ENCODE measurements at regions not wholly inside any gene's neighbourhood (a gene's known extent, or its start where the extent isn't known, plus 50 kb on each side); places are given as distances from the start of the nearest gene placed in this dataset.

DNA sequence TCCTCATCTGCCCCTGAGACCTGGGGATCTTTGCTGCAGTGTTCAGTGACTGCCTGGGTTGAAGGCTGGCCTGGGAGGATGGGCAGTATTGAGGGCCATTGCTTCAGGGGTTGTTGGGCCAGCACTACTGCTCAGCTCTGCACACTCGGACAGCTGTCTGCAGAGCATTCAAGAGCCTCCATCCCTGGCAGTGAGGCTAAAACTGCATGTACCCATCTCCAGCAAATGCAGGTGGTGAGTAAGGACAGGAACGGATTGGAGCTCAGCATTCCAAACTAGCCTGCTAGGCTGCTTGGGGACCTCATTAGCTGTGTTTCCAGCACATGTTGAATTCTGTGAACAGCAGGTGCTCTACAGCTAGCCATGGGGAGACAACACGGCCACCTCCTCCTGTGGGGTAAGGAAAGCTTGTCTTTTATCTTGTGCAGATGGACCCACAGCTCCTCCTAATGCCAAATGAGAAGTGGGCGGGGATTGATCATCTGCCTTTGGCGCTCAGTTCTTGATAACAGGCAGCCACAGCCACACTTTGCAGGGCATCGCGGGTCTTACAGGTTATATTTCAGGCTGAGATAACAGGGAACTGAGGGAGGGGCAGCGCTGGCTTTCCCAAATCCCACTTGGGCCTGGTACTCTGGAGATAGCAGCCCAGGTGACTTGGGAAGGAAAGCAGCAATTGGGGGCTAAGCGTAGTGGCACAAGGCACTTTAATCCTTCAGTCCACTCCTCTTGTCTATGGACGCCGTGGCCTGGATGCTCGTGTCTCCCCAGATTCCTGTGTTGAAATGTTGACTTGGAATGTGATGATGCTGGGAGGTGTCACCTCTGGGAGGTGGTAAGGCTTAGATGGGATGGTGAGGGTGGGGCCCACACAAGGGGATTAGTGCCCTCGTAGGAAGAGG, 254.5 kb upstream of the B3GAT1 start:
- intact Hi-C loops (cut with DNase I; ENCODE audit: low total_unique reads) = no loop called here
- DNase-seq (ENCODE audit: low spot score in 2 of 2) = peak; percentile 3 to 72
- TF ChIP-seq, protein P1, sequence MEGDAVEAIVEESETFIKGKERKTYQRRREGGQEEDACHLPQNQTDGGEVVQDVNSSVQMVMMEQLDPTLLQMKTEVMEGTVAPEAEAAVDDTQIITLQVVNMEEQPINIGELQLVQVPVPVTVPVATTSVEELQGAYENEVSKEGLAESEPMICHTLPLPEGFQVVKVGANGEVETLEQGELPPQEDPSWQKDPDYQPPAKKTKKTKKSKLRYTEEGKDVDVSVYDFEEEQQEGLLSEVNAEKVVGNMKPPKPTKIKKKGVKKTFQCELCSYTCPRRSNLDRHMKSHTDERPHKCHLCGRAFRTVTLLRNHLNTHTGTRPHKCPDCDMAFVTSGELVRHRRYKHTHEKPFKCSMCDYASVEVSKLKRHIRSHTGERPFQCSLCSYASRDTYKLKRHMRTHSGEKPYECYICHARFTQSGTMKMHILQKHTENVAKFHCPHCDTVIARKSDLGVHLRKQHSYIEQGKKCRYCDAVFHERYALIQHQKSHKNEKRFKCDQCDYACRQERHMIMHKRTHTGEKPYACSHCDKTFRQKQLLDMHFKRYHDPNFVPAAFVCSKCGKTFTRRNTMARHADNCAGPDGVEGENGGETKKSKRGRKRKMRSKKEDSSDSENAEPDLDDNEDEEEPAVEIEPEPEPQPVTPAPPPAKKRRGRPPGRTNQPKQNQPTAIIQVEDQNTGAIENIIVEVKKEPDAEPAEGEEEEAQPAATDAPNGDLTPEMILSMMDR (IDR thresholded peaks at IDR 0.05) = no peak
- TF ChIP-seq POLR2A (IDR thresholded peaks at IDR 0.05) = no peak
- WGBS, 2 donors = 87 to 91% methylated on average over 13 of the region's 13 CpGs
- no peak overlapping the region for H3K4me3 ChIP-seq (ENCODE audit: low read depth, poor library complexity, severe bottlenecking)

DNA sequence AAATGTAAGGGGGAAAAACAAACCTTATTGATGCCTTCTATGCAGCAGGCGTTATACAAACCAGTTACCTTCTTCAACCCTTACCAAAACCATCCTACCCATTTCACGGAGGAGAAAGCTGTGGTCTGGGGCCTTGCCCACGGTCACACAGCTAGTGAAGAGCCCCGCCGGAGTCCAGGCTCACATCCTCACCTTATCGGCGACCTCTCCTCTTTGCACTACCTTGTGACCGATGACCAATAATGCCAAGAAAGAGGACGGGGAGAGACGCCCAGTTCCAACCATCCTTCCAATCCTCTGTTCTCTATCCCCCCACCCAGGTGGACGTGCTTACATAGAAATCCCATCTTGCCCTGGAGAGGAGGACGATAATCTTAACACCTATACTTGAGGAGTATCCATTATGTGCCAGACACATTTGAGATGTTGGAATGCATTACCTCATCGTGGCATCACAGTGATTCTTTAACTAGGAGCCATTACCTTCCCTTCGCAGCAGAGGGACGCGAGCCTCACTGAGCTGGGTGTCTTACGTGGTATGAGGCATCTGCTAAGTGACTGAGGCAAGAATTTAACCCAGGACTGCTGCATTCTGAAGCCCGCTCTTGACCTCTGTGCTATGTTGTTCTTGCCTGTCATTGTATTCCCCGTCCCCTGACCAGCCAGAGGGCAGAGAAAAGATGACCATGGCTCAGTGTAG, 253.7 kb upstream of the B3GAT1 start:
- no peak for TF ChIP-seq POLR2A (IDR thresholded peaks at IDR 0.05)
- TF ChIP-seq, protein P1 (IDR thresholded peaks at IDR 0.05) = no peak
- H3K4me3 ChIP-seq (ENCODE audit: low read depth, poor library complexity, severe bottlenecking) = no peak overlapping the region
- DNase-seq (ENCODE audit: low spot score in 2 of 2) = peak in 1 of 2 donors; percentile 6
- WGBS, 2 donors = 85 to 87% methylated on average over 19 of the region's 19 CpGs
- intact Hi-C loops (cut with DNase I; ENCODE audit: low total_unique reads) = no loop called here

DNA sequence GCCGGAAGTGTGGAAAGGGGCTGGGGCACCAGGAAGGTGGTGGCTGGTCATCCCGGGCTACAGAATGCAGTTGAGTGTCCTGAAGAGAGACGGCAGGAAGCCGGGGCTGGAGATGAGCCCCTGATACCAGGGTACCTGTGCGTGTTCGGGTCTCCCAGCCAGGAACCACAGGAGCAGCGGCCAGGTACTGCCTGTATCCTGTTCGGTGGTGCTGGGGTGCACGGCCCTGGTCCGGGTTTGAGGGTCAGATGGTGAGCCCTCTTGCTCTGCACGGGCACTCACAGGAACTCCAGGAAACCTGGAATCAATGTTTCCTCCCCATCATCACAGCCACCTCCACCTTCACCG, 253.1 kb upstream of the B3GAT1 start:
- intact Hi-C loops (cut with DNase I; ENCODE audit: low total_unique reads) = no loop called here
- 84 to 87% methylated on average over 12 of the region's 12 CpGs for WGBS, 2 donors
- no peak overlapping the region for H3K4me3 ChIP-seq (ENCODE audit: low read depth, poor library complexity, severe bottlenecking)
- no peak for TF ChIP-seq POLR2A (IDR thresholded peaks at IDR 0.05)
- TF ChIP-seq, protein P1 (IDR thresholded peaks at IDR 0.05) = no peak
- peak; percentile 8 to 74 for DNase-seq (ENCODE audit: low spot score in 2 of 2)

DNA sequence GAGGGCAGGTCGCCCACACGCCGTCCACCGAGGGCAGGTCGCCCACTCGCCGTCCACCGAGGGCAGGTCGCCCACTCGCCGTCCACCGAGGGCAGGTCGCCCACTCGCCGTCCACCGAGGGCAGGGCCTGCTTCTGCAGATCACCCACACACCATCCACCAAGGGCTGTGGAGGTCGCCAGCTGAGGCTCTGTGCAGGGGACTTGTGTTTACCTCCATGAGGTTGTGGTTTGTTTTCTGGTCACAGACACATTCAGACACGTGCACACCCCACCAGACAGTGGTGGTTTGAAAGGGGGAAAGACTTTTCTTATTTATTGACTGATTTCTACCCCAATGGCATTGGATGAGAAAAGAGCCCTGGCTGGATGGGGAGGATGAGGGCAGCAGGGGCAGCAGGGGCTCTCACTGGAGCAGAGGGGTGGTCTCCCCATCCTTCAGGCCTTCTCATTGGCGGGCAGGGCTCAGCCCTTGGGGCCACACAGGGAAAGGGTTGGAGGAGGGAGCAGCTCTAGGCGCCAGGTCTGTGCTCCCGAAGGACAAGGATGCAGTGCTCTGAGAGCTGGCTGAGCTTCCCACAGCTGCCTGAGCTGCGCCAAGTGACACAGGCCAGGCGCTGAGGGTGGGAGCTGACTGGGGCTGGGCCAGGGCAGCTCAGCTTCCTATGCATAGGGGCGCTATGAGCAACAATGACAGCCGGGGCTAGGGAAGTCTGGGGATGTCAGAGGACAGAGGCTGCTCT, 252.6 kb upstream of the B3GAT1 start:
- intact Hi-C loops (cut with DNase I; ENCODE audit: low total_unique reads) = no loop called here
- TF ChIP-seq, protein P1 (IDR thresholded peaks at IDR 0.05) = no peak
- no peak for TF ChIP-seq POLR2A (IDR thresholded peaks at IDR 0.05)
- H3K4me3 ChIP-seq (ENCODE audit: low read depth, poor library complexity, severe bottlenecking) = no peak overlapping the region
- peak; percentile 3 to 72 for DNase-seq (ENCODE audit: low spot score in 2 of 2)
- 78 to 89% methylated on average over 21 to 25 of the region's 25 CpGs for WGBS, 2 donors

DNA sequence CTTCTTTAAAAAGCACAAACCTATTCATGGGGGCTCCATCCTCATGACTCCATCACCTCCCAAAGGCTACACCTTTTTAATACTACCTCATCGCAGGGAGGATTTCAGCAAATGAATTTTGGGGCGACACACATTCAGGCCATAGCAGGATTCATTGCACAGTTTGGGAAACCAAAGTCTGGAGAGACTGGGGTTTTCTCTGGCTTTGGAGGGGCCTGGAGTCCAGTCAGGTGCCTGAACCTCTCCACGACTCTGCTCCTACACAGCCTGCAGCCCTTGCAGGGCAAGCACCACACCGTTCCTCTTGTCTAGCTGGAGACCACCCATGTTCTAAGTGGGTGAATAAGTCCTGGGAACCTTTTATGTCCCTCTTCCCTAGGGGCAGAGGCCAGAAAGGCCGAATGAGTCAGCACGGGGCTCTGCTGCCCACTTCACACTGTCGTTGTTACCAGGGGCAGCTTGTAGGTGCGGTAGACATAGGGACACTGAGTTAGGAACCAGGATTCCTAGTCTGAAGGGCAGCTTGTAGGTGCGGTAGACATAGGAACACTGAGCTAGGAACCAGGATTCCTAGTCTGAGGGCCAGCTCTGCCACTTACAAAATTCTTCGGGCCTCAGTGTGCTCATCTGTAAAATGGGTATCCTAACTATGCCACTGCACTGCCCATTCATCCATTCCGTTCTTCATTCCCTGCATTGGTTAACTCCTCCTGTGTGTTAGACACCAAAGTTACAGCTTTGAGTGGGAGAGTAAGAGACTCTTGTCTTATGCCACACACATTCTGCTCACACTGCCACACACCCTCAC, 251.7 kb upstream of the B3GAT1 start:
- 85 to 86% methylated on average over 11 of the region's 11 CpGs for WGBS, 2 donors
- peak in 1 of 2 donors; percentile 63 for DNase-seq (ENCODE audit: low spot score in 2 of 2)
- intact Hi-C loops (cut with DNase I; ENCODE audit: low total_unique reads) = no loop called here

More for the DNA sequence above, 251.7 kb upstream of the B3GAT1 start:
- TF ChIP-seq, protein P1 (IDR thresholded peaks at IDR 0.05) = no peak
- TF ChIP-seq POLR2A (IDR thresholded peaks at IDR 0.05) = no peak
- no peak overlapping the region for H3K4me3 ChIP-seq (ENCODE audit: low read depth, poor library complexity, severe bottlenecking)

All from lower leg skin (tissue), 4 donors.